Endothelial cell of umbilical vein (primary cell): ENCODE measurements at regions not wholly inside any gene's neighbourhood (a gene's known extent, or its start where the extent isn't known, plus 50 kb on each side); places are given as distances from the start of the nearest gene placed in this dataset.

Experiments used
- BruUV-seq: library from RNA; stranded (reverse); fragments of 400-500 nt; replicated peaks from 2 replicates; lab custom pipeline; 2021; lab: Mats Ljungman, UMichigan
- CTCF ChIA-PET: fragments of 300-600, 350-600 bp; sonication (Branson Sonifier 250); formaldehyde crosslinking; loops from one replicate; lab custom pipeline; 2021; ENCODE audit warnings: antibody characterized with exemption, inconsistent platforms; lab: Charles Lee
- POLR2A ChIA-PET: fragments of 300-600, 350-600 bp; sonication (Branson Sonifier 250); formaldehyde crosslinking; loops from one replicate; lab custom pipeline; 2021; ENCODE audit warnings: antibody characterized with exemption, inconsistent platforms; lab: Charles Lee
- DNase-seq: peaks from one replicate; pipeline ENCODE4 v3.0.0-alpha.2; 2011; ENCODE audit warnings: low read depth, low spot score
- FAIRE-seq: peaks from 2 replicates; lab custom pipeline; 2011; peaks lifted over from hg19 to GRCh38; lab: Jason Lieb, UNC
- H2AFZ ChIP-seq: 2 replicates; pipeline ENCODE4 v1.6.0; 2012; ENCODE audit warnings: low read depth, low read length, control low read depth, inconsistent platforms
- H3K27ac ChIP-seq: 2 replicates; pipeline ENCODE4 v1.5.1; 2011; ENCODE audit warnings: low read depth, mild to moderate bottlenecking, control low read depth, low read length, moderate library complexity; ENCODE audit not compliant: insufficient read depth
- H3K27me3 ChIP-seq, 2 experiments: 2 replicates each; pipeline versions ENCODE4 v1.6.0 to v1.6.1; 2011; ENCODE audit warnings: low read length in 2 of 2, mixed read lengths in 1 of 2; ENCODE audit not compliant: control insufficient read depth in 2 of 2, insufficient read depth in 2 of 2
- H3K36me3 ChIP-seq, 2 experiments: 2 replicates in 1 of 2; 3 replicates in 1 of 2; pipeline ENCODE4 v1.5.1; 2011; ENCODE audit warnings: low read length in 2 of 2, mild to moderate bottlenecking in 1 of 2, moderate library complexity in 1 of 2; ENCODE audit not compliant: control insufficient read depth in 2 of 2, insufficient read depth in 2 of 2; ENCODE audit errors: extremely low read depth in 1 of 2
- H3K4me1 ChIP-seq: 3 replicates; pipeline ENCODE4 v1.5.1; 2011; ENCODE audit warnings: mild to moderate bottlenecking, low read length; ENCODE audit not compliant: control insufficient read depth, insufficient read depth; ENCODE audit errors: extremely low read depth
- H3K4me2 ChIP-seq: 2 replicates; pipeline ENCODE4 v1.6.1; 2011; ENCODE audit warnings: low read length, control low read depth, mixed read lengths; ENCODE audit not compliant: insufficient read depth
- H3K4me3 ChIP-seq, 3 experiments: fragments of 200-600 bp in 1 of 3; sonication (generic), shearing (Covaris generic) in 1 of 3; replicated peaks in 1 of 3; 2 replicates each; pipeline ENCODE4 v1.5.1; 2011 to 2016; ENCODE audit warnings: control low read depth in 3 of 3, low read length in 3 of 3, mild to moderate bottlenecking in 2 of 3, inconsistent platforms in 1 of 3, low read depth in 1 of 3, moderate library complexity in 1 of 3; ENCODE audit not compliant: insufficient read depth in 1 of 3
- H3K79me2 ChIP-seq: 2 replicates; pipeline ENCODE4 v1.6.0; 2012; ENCODE audit warnings: low read length, inconsistent platforms; ENCODE audit not compliant: control insufficient read depth, insufficient read depth
- H3K9ac ChIP-seq: replicated peaks from 2 replicates; pipeline ENCODE3; 2011; ENCODE audit warnings: low read length, control low read depth; ENCODE audit not compliant: insufficient read depth; ENCODE audit errors: extremely low read depth
- H3K9me1 ChIP-seq: replicated peaks from 3 replicates; pipeline ENCODE4 v1.6.0; 2011; ENCODE audit warnings: mild to moderate bottlenecking, low read length; ENCODE audit not compliant: control insufficient read depth, insufficient read depth; ENCODE audit errors: extremely low read depth
- H3K9me3 ChIP-seq: replicated peaks from 2 replicates; pipeline ENCODE4 v1.5.1; 2012; ENCODE audit warnings: low read length, inconsistent platforms; ENCODE audit not compliant: control insufficient read depth, insufficient read depth
- H4K20me1 ChIP-seq: replicated peaks from 2 replicates; pipeline ENCODE3; 2011; ENCODE audit warnings: mild to moderate bottlenecking, low read length; ENCODE audit not compliant: control insufficient read depth, insufficient read depth; ENCODE audit errors: extremely low read depth
- EZH2 ChIP-seq: IDR thresholded peaks from 2 replicates; pipeline ENCODE4 v1.6.1; 2012; ENCODE audit warnings: borderline replicate concordance, low read depth, mild to moderate bottlenecking, moderate library complexity, low read length, inconsistent platforms; ENCODE audit not compliant: severe bottlenecking
- FOS ChIP-seq: IDR thresholded peaks from 2 replicates; pipeline ENCODE4 v1.6.1; 2011; ENCODE audit warnings: mild to moderate bottlenecking, low read length, moderate library complexity, borderline replicate concordance; ENCODE audit not compliant: insufficient read depth
- GATA2 ChIP-seq: IDR thresholded peaks from 2 replicates; pipeline ENCODE4 v1.7.0; 2011; ENCODE audit warnings: low read depth, mild to moderate bottlenecking, moderate library complexity, mixed read lengths, low read length; ENCODE audit not compliant: insufficient read length, insufficient read depth
- JUN ChIP-seq: IDR thresholded peaks from 2 replicates; pipeline ENCODE4 v1.6.1; 2011; ENCODE audit warnings: borderline replicate concordance, low read depth; ENCODE audit not compliant: insufficient read length, insufficient read depth
- MYC ChIP-seq: IDR thresholded peaks from one replicate; pipeline ENCODE4 v1.6.1; 2011; ENCODE audit warnings: mild to moderate bottlenecking, low read depth, low read length
- POLR2A ChIP-seq: IDR thresholded peaks from 2 replicates; pipeline ENCODE4 v1.6.1; 2012; ENCODE audit warnings: low read depth, mild to moderate bottlenecking, control low read depth, low read length
- POLR2AphosphoS5 ChIP-seq: IDR thresholded peaks from 2 replicates; pipeline ENCODE4 v1.6.1; 2012; ENCODE audit warnings: low read depth, mild to moderate bottlenecking, control low read depth, low read length, moderate library complexity; ENCODE audit not compliant: insufficient read depth
- dilution Hi-C: fragments of 300-500 bp; cut with MboI; formaldehyde crosslinking; loops from one replicate; pipeline ENCODE4 v1.15.0; 2019; ENCODE audit warnings: low sequenced_read_pairs; ENCODE audit not compliant: extremely low pct_ligation_motif_present
- intact Hi-C: fragments of 100-400 bp; cut with micrococcal nuclease; formaldehyde crosslinking; loops from one replicate; pipeline ENCODE4 v1.10.0; 2022
- TF ChIP-seq, protein P1 (sequence below), 2 donors: IDR thresholded peaks; 1 replicate in 1 of 2; 2 replicates in 1 of 2; pipeline ENCODE4 v1.5.1; 2011; ENCODE audit warnings: low read length in 2 of 2, mild to moderate bottlenecking in 2 of 2, moderate library complexity in 2 of 2, control low read depth in 1 of 2, inconsistent platforms in 1 of 2, low read depth in 1 of 2; ENCODE audit not compliant: insufficient read depth in 1 of 2; ENCODE audit errors: extremely low read depth in 1 of 2
- TF ChIP-seq, protein P2 (sequence below): IDR thresholded peaks from 2 replicates; pipeline ENCODE4 v1.6.1; 2011; ENCODE audit not compliant: insufficient read depth, insufficient read length

DNA sequence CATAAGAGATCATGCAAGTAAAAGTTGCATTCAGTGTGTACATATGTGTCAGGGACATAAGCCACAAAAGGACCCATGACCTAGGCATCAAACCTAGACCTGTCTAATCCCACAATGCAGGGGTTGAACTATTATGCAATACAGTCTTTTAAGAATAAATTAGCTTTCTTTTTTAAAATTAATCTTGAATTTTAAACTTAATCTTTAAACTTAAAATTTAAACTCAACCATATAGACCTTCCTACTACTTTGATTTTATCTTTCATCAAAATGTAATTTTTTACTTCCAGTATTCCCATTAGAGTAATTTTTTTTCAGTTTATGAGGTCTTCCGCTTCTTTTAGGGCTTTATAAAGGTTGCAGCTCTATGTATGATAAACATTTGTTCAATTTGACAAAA, 702.9 kb downstream of the SUCLG1 start:
- TF ChIP-seq, protein P1, sequence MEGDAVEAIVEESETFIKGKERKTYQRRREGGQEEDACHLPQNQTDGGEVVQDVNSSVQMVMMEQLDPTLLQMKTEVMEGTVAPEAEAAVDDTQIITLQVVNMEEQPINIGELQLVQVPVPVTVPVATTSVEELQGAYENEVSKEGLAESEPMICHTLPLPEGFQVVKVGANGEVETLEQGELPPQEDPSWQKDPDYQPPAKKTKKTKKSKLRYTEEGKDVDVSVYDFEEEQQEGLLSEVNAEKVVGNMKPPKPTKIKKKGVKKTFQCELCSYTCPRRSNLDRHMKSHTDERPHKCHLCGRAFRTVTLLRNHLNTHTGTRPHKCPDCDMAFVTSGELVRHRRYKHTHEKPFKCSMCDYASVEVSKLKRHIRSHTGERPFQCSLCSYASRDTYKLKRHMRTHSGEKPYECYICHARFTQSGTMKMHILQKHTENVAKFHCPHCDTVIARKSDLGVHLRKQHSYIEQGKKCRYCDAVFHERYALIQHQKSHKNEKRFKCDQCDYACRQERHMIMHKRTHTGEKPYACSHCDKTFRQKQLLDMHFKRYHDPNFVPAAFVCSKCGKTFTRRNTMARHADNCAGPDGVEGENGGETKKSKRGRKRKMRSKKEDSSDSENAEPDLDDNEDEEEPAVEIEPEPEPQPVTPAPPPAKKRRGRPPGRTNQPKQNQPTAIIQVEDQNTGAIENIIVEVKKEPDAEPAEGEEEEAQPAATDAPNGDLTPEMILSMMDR (IDR thresholded peaks at IDR 0.05; ENCODE audit: extremely low read depth in 1 of 2, insufficient read depth in 1 of 2, low read depth in 1 of 2, low read length in 2 of 2), result no peak
- TF ChIP-seq EZH2 (no peak), GATA2 (no peak), FOS (no peak), POLR2A (no peak), MYC (no peak), JUN (no peak), POLR2AphosphoS5 (no peak)
- TF ChIP-seq, protein P2, sequence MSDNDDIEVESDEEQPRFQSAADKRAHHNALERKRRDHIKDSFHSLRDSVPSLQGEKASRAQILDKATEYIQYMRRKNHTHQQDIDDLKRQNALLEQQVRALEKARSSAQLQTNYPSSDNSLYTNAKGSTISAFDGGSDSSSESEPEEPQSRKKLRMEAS, result no peak
- Histone ChIP-seq H2AFZ (no peak overlapping the region), H3K79me2 (no peaks in the 10 kb centered on the region), H3K9me1 (no peaks in the 10 kb centered on the region), H3K9ac (no peak overlapping the region), H3K27ac (no peak overlapping the region), H3K4me2 (no peak overlapping the region), H3K4me1 (no peaks in the 10 kb centered on the region), H3K27me3 (no peaks in the 10 kb centered on the region), H4K20me1 (no peaks in the 10 kb centered on the region), H3K9me3 (no peaks in the 10 kb centered on the region), H3K4me3 (no peak overlapping the region), H3K36me3 (no peaks in the 10 kb centered on the region)
- ChIA-PET POLR2A (interaction anchor here (0.5 kb wide), 1 partner anchor 8 kb away, joined by 5 read pairs; no protein-coding TSS in a partner anchor), CTCF (no interaction called here)
- DNase-seq (no peak), FAIRE-seq (no peak)
- BruUV-seq, result no TSS peak
- intact Hi-C loops (no loop called here), dilution Hi-C loops (no loop called here)
